Occipital lobe (tissue), 1 donor: ENCODE measurements at regions not wholly inside any gene's neighbourhood (a gene's known extent, or its start where the extent isn't known, plus 50 kb on each side); places are given as distances from the start of the nearest gene placed in this dataset.

Source experiments
- DNase-seq: peaks from one replicate; lab custom pipeline; 2025; lab: John Stamatoyannopoulos, UW

- DNase-seq, result no peak
Observed at GRCh38 chr1:60598041-60598910, 484.1 kb upstream of the NFIA start.

- DNase-seq, result no peak
Observed at GRCh38 chr1:60596791-60597750, 485.3 kb upstream of the NFIA start.

- DNase-seq, result no peak
Observed at GRCh38 chr1:60591583-60591982, 490.8 kb upstream of the NFIA start.

DNA sequence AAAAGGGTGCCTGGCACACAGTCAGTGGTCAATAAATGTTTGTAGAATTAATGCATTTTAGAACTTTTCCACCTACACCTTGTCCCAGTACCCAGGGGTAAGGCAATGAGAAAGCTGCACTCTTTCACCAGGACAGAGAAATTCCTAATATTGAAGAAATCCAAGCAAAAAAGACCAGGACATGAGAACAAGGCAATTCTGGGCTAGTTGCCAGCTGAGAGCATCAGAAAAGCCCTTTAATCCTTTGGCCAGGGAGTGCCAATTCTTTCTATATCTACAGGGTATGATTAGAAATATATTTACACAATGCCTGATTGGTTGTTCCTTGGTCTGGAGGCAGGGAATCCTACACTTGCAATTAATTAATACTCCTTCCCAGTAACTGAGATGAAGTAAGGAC, 492.4 kb upstream of the NFIA start:
- no peak for DNase-seq

GRCh38 chr1:60589046-60589748, 493.2 kb upstream of the NFIA start:
- no peak for DNase-seq

DNA sequence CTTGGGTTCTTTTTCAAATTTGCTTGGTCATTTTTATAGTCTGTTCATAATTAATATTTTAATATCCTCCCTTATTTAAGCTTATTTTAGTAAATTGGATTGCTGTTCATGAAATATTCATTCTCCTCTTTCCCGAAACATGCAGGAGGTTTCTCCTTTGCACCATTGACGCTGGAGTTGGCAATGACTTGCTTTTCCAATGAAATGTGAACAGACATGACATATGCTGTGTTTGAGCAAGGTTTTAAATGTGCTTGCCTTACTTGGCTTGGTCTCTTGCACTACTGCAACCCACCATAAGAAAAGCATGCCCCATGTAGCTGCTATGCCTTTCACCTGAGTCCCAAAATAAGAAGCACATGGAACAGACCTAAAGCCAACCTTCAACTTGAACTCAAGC, 498.0 kb upstream of the NFIA start:
- DNase-seq, result no peak

- no peak for DNase-seq
Observed at GRCh38 chr1:60583696-60584095, 498.7 kb upstream of the NFIA start.

DNA sequence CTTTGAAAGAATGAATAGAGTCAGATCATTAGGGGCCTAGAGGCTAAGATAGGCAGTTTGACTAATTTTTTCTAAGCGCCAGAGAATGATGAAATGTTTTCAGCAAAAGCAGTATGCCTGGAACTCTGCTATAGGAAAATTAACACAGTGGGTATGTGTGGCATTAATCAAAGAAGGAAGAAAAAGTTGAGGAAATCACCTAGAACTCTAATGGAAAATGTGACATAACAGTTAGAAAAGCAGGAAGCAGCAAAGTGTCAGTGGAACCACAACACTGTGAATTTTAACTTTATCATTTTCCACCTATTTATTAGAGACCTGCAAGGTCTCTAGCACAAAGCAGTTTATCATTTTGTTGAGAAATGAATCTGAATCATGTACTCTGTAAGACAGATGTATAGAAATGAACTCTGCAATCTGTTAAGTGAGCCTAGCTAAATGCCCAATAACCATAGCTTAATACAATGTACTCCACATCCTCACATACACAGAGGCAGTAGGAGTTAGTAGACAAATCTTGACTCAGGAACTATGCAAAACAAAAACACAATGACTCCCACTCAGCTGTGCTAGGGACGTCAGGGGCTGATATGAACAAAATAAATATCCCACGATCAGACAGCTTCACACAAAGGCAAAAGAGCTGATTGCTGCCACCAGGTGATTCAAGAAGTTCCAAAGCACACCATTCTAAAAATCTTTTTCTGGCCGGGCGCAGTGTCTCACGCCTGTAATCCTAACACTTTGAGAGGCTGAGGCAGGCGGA, 500.7 kb upstream of the NFIA start:
- DNase-seq, result no peak

DNA sequence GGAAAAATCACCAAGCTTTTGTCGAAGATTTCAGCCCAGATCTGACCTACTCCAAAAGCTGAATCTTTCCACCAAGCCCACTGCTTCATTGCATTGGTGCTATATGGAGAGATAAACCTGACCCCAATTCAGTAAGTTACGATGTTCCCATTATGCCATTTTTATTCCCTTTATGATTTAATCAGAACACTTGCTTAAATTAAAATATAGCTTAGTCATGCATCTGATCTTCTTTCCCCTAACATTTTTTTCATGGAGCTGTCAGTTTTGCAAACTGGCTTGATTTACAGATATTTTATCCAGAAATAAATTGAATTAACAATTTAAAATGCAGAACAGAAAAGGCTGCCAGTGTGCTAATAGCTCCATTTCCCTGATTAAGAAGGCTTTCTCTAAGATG, 503.5 kb upstream of the C1orf87 start:
- no peak for DNase-seq

- DNase-seq, result no peak
Observed at GRCh38 chr1:60575326-60575977, 501.9 kb upstream of the C1orf87 start.

DNA sequence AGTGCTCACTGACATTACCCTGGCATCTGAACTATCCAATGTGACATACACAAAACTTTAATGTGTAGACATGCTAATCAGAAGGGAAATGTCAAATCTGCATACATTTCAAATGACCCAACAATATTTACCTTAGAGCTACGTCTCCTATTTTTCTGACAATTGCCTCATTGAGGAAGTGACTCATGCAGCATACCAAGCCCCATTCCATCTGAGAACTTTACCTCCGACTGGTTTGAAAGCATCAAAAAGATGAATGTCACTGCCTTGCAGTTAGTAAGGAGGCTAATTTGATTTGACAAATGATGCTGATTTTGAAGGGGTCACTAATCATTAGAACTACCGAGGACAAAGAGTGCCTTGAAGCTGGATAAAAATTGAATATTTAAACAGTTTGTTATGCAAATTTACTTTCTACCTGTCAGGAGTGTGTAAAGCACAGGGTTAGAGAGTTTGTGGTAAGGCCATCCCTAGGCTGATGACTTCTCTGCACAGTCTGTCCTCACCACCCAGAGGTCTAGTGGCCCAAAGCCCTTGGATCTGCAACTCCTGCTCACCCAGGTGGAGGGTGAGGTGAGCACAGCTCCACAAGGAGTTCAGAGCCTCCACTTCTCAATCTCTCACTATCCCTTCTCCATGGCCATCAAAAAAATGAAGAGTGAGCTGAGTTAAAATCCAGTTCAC, 500.3 kb upstream of the C1orf87 start:
- no peak for DNase-seq

DNA sequence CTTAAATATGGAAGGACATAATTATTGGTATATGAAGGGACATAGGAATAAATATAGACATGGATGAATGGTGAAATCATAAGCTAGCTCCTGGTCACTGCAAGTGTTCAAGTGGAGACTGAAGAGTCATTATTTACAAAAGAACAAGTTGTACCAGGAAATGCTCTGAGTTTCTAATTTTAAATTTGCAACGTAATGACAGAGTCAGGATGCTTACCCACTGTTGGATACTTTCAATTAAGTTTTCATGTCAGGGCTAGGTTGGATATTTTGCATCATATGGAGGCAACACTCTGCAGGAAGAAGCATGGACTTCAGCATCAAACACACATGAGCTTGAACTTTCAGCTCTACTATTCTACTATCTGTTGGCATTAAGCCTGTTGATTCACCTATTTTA, 499.6 kb upstream of the C1orf87 start:
- no peak for DNase-seq

- DNase-seq, result no peak
Observed at GRCh38 chr1:60572378-60572777, 498.8 kb upstream of the C1orf87 start.

DNA sequence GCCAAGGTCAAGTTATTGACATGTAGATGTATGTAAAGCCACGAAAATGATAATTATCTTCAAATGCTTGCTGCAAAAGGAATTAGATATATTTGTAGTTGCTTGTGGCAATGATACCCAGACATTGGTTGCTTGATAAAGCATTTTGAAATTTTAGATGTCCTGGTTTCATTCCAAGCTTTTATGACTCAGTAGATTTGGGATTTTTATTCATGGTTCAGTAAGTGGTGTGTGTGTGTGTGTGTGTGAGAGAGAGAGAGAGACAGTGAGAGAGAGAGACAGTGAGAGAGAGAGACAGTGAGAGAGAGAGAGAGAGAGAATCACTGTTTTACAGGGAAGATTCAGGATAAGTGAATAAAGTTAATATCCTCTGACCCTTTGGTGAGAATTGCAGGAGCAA, 498.2 kb upstream of the C1orf87 start:
- no peak for DNase-seq

DNA sequence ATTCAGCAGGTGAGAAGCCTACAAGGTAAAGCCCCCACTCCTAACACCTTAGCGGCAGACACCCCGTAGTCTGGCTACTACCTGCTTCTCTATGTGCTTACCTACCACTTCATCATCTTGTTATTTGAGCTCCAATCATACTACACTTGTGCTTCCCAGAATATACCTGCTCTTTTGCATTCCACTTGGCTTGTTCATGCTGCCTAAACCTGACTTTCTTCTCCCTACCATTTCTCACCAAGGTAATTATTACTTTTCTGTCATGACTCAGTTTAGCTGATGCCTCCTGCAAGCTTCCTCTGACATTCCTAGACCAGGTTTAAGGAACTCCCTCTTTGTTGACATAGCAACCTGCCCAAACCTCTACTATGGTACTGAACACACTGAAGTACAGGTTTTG, 495.6 kb upstream of the C1orf87 start:
- no peak for DNase-seq

GRCh38 chr1:60567256-60567655, 493.7 kb upstream of the C1orf87 start:
- no peak for DNase-seq

DNA sequence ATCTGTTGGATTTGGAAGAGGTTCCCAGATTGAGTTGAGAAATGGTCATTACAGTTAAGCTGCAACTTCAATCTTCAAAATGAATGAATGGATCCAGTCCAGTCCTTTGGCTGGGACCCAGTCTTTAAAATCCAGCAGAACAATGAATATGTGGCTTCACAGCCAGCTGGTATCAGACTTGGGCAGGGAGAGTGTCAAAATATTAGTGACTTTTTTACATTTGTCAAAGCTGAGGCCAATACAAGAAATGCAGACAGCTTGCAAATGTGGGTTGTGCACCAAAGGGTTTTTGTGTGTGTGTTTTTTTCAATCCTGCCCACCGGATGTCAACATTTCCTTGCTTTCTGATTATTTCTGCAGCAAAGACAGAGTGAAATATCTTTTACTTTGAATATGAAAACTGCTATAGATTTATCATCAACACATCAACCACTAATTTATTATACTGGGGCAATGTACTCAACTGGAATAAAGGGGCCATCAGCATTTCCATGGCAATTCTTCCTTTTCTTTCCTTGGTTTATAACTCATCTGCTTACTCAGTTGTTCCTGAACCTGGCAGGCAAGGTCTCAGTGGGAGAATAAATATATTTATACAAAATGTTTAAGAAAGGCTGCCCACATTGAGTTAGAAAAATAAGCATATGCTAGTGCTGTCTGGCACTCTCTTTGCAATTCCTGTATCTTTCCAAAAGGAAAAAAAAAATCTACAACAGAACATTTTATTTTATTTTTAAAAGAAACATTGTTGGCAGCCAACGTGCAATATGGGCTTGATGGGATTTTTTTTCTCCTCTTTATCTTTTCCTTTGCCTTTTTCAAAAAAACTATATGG, 491.6 kb upstream of the C1orf87 start:
- no peak for DNase-seq

- DNase-seq, result no peak
Observed at GRCh38 chr1:60563777-60564535, 490.4 kb upstream of the C1orf87 start.
